NCI-H2029 treated with DMSO at 0.1 percent for 48 hours (cell line): ENCODE measurements at regions not wholly inside any gene's neighbourhood (a gene's known extent, or its start where the extent isn't known, plus 50 kb on each side); places are given as distances from the start of the nearest gene placed in this dataset.
"Not testable (repeated sequence)": the region's sequence is repeated elsewhere in the genome, so short reads cannot be mapped to it uniquely, and the experiment has no call there.

Source experiments
- DNase-seq: peaks from one replicate; lab custom pipeline; 2025; lab: John Stamatoyannopoulos, UW

DNA sequence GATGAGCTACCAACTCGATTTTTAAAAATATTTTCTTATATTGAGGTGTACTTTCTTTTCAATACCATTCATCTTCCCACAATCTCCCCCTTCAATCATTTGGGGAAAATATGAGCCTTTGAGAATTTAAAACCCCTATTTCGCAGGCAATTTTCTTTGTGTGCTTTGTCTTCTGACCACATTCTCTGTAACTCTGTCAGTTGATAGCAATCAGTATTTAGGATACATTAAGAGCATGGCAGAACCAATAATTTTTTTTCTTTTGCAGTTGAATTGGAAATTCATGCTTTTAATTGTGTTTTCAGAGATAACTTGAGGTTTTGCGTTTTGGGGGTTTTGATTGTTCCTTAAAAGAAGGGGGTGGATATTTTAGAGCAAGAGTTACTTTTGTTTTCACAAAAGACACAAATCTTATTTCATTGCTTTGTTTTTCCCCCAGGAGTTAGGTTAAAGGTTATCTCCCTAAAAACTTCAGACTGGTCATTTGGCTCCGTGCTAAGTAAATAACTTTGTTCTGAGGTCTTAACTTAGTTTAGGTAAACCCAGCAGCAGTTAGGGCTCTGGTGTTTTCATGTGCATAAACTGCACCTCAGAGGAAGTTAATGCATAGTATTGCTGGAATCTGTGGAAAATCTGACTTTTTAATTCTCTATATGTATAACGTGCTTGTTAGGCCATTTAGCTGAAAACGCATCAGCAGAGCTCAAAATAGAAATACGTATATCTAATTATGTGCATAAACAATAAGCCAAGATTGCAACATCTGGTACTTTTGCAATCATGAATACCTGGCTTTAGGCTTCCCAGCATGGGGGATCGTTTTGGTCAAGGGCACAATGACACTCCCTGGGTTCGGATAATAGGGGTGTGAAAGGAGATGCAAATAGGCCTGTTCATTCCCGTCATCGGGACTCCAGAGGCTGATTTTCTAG, 676.4 kb upstream of the ANKRD30A start:
- no peak for DNase-seq

DNA sequence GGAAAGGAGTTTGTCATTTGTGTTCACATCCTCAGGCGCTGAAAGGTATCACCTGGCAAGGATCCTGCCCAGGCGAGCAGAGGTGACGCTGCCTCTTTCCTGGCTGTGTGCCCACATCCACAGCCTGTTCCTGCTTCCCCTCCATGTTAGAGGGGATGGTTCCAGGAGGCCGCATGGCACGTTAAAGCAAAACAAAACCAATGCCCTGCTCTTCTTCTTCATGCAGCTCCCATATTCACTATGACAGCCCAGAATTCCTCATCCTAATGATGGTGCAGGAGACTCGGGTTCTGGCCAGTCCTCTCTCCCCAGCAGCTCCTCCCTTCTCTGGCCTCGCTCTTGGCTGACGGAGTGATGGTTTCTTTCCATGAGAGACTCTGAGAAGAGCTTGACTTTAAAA, 678.5 kb upstream of the ANKRD30A start:
- DNase-seq = no peak

DNA sequence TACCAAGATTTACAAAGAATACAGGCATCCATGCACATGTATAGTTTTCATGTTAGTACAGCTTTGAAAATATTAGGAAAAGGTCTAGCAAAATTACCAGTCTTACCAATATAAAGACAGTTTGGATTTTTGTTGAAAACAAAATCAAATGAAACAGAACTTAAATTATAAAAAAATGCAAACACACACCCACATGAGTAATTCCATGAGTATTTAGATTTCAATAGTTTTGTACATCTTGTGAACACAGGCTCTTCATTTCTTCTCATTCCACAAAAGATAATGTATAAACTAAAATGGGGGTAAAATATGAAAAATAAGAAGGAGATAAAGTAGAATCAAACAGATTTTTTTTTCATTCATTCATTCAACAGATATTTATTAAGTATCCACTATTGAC, 682.2 kb upstream of the ANKRD30A start:
- DNase-seq = no peak

DNA sequence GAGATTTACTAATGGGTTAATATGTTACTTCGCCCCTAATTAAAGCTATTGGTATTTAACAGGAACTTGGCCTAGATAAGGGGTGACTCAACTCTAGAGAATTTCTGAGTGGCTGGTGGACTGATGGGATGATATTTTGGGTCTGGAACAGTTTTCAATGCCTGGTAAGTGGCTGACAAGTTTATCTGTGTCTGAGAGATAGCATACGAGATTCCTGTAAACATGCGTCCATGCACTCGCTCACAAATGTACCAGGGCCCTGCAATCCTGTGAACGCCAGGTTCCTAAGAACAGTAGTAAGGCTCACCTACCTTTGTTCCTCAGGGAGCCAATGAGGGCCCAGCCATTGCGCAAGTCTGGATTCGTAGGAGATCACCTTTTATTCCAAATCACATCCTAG, 683.8 kb upstream of the ANKRD30A start:
- no peak for DNase-seq

DNA sequence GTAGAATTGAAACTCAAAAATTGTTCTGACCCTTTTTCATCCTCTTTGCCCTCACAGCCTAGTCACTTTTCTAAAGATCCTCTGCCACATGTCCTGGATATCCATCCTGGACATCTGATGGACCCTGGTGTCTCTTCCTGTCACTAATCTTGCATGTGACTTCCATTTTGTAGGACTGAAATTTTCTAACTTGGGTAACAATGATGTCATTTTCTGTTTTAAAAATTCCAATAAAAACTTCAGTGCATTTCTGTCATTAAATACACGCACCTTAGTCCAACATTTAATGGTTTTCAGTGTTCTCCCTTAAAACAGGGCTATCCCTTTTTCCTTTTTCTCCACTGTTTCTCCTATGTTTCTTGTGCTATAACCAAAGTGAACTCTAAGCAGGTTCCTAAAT, 684.9 kb upstream of the ANKRD30A start:
- DNase-seq = no peak

DNA sequence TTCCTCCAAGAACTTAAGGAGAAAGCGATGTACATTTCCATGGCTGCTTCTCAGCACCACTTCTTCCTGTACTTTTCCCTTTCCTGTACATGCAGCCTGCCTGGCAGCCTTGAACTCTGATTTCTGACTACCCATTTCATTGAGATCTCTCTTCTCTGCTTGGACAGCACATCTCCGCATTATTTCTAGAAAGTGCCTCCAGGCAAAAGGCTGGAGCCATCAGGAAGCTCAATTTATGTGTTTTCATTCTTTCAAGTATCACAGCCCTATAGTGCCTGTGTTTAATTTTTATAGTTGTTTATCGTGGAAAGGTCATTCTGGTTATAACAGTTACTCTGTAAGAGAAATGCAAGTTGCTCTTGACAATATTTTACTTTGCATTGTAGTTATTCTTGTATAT, 688.0 kb upstream of the ANKRD30A start:
- no peak for DNase-seq

DNA sequence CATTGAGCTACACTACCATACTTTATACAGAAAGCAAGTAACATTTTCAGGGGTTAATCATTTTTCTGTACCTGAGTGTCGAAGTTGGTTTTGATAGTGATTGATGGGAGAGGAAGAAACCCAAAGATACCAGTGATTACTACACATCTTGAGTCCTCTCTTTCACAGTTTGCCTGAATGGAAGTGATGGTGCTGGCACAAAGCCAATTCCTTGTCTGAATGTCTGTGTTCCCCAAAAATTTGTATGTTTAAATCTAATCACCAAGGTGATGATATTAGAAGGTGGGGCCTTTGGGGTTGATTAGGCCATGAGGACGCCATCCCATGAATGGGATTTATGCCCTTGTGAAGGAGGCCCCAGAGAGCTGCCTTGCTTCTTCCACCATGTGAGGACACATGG, 696.9 kb upstream of the ANKRD30A start:
- no peak for DNase-seq

DNA sequence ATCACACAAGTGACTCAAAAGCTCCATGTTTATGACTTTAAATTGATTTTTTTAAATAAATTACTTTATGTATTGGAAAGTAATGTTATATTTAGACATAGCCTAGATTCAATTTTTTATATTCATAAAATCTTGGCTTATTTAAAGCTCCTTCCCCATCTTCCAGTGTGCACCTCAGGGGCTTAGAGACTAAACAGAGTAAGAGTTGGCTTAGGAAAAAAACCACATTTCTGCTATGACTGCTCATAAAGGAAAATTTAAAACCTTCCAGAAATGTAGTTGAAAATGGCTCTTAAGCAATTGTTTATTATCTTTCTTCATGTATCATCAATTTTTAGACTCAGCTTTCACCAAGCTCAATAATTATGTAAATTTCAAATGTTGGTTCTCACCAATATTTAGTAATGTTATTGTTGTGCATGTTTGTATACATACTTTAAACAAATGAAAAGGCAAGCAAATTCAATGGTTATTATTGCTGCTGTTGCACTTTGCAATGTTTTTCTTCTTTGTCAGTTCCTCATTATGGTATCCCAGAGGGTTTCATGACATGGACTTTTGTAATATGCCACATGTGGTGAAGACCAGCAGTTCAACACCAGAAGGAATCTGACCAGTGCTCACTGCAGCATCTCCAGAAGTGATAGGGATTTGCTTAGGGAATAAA, 700.1 kb upstream of the ANKRD30A start:
- no peak for DNase-seq

DNA sequence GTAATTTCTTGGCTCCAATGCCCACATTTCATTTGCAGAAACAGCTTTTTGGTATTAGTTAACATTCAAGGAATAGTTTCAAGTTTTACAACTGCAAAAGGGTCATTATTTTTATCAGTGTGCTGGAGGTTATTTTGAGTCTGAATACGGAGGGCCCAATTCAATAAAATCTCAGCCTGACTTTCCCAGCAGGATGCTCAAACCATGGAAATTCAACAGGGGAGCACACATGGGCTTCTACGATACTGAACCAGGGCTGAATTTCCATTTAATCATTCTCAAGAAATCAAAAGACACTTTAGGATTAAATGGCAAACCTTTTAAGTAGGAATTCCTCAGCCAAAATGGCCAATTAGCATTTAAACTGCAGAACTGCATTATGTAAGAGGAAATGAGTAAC, 700.9 kb upstream of the ANKRD30A start:
- no peak for DNase-seq

DNA sequence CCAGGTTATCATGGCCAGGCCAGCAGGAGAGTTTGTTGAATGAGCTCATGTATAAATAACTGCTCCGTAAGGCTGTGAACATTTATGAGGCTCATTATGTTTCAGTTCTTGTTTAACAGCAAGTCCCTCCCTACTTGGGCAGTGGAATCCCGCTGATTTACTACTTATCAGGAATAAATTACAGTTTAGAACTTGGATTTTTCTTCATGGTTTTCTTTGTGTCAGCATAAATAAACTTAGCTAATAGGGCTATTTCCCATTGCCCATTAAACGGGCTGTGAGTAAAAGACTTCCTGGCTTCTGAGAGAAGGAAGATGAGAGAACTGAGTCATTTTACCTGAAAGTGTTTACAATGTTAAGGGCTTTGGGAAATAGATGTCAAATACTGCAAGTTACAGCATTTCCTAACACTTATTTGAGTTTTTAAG, 701.6 kb upstream of the ANKRD30A start:
- no peak for DNase-seq

DNA sequence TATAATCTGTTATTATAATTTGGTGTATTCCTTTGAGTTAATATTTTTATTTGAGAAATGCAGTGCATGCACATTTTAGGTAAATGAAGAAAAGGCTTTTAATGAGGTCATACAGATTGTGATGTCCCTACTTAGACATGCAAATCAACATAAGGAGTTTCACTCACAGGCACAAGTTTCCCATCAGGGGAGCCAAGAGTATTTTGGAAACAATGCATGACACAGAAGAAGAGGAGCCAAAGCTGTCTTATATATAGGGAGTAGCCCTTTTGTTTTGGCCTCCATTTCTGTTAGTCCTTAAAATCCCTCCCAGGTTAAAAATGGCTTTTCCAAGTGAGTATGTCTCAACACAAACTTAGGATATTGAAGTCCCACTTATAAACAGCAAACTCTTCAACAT, 703.4 kb upstream of the ANKRD30A start:
- no peak for DNase-seq

DNA sequence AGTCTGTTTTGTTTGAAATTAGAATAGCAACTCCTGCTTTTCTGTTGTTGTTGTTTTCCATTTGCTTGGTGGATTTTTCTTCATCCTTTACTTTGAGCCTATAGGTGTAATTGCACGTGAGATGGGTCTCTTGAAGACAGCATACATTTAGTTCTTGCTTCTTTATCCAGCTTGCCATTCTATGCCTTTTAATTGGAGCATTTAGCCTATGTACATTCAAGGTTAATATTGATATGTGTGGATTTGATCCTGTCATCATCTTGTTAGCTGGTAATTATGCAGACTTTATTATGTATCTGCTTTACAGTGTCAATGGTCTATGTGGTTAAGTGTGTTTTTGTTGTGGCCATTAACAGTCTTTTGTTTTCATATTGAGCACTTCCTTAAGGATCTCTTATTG, 708.9 kb upstream of the ANKRD30A start:
- no peak for DNase-seq

DNA sequence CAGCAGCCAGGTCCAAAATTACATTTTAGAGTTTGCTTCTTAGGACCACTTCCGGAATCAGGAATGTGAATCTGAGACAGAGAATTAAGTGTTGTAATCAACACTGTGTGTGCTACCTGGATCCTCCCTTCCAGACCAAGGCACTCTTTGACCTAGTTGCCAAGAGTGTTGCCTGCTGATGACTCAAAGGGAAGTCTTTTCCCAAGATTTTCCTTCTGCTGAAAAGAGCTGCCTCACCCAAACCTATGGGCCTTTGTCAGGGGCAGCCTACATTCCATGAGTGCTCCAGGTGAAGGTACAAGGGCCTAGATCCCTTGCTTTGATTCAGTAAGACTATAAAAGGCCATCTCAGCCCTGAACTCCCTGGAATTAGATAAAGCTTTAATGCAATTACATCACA, 712.5 kb upstream of the ANKRD30A start:
- DNase-seq = no peak

DNA sequence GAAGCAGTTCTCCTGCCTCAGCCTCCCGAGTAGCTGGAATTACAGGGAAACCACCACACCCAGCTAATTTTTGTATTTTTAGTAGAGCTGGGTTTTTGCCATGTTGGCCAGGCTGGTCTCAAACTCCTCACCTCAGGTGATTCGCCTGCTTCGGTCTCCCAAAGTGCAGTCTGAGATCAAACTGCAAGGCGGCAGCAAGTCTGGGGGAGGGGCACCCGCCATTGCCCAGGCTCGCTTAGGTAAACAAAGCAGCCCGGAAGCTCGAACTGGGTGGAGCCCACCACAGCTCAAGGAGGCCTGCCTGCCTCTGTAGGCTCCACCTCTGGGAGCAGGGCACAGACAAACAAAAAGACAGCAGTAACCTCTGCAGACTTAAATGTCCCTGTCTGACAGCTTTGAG, 725.2 kb upstream of the ANKRD30A start:
- DNase-seq = not testable (repeated sequence)

DNA sequence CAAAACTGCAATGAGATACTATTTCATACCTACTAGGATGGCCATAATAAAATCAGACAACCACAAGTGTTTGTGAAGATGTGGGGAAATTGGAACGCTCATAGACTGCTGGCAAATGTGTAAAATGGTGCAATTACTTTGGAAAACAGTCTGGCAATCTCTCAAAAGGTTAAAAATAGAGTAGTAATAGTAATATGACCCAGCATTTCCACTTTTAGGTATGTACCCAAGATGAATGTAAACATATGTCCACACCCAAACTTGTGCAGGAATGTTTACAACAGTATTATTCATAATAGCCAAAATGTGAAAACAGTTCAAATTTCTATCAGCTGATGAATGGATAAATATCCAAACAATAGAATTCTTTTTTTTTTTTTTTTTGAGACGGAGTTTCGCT, 731.6 kb upstream of the ANKRD30A start:
- DNase-seq = peak; percentile 10

DNA sequence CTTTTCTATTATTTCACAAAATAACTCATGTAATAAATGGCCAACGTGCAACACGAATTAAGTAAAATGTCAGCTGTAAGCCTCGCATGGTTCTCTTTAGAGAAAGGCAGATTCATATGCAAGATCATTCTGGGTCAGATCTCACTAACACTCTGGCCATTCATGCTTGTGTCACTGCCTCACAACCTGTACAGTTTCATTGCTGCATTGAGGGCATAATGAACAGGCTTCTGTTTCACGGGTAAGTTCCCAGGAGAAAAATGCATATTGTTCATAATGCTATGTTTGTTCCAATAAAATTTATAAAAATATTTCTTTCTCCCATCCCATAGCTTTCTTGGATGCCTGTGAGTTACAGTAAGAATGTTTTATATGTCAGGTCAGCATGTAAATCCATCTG, 734.0 kb upstream of the ANKRD30A start:
- DNase-seq = no peak

DNA sequence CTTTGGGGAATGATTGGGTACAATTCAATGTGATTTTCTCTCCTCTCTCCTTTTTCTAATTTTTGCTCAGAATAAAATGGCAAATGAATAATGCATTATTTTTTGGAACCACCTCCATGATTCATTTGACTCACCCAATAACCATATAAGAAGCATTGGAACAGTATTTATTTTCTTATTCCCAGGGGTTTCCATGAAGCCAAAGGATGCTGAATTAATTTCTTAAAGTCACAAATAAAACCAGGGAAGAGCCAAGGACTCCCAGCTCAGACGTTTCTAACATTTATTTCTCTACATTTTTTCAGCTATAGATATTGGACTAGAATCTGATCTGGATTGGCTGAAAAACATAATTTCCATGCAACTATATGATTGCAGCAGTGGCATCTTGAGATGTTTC, 735.2 kb upstream of the ANKRD30A start:
- no peak for DNase-seq

DNA sequence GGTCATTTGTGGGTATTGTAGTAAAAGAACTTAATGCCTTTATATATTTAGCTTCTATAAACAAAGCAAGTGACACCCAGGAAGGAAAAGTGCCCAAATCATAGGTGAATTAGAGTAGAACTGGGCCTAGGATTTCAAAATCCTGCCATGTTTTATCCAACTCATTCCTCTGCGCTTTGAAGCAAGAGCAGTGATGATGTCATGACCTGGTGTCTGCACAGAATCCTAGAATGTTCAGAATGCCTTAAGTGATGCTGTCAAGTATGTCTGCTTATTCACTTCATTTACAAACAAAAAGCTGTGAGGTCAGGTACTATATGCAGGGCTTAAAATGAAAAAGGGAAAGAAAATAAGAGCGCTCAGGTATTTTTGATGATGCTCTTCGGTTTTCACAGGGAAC, 737.2 kb upstream of the ANKRD30A start:
- no peak for DNase-seq

DNA sequence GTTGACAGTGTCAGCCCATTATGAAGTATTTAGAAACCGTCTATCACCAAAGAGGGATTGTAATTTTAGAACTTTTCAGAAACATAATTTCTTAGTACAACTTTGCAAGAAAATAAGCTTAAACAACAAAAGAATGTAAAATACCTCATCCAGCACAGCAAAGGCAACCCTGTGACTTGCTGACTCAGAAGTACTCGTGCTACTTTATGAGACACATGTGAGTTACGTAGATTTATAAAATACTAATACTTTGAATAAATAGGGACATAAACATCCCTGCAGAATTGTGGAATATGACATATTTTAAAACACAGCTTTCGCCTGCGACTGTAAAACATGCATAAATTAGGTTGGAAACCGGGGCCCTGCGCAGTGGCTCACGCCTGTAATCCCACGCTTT, 739.7 kb upstream of the ANKRD30A start:
- DNase-seq = no peak

DNA sequence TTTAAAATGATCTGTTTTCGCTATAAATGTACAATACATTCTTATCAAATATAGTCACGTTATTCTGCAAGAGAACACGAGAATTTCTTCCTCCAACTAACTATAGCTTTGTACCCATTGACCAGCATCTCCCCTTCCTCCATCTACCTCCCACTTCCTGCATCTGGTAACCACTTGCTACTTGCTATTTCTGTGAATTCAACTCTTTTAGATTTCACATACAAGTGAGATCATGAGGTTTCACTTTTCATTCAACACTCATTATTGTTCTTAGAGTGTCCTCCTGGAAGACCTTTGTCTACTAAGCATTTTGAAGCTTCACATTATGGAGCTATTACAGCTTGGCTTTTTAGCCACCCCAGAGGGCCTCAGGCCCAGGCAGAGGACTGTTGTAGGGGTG, 741.3 kb upstream of the FZD8 start:
- DNase-seq = no peak

DNA sequence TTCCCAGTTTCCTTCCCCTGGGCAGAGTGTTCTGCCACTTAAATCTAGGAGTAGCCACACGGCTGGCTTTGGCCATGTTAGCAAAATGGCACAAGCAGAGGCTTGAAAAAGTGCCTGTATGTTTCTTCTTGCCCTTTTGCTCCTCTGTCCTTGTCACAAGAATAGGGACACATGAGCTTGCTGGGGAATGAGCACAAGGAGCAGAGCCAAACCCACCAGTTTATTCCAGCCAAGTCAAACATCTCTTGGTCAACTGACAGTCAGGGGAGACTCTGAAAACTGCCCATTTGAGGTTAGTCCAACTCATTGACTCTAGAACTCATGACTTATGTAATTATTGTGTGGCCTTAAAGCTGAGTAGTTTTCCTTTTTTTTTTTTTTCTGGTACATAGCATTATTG, 739.7 kb upstream of the FZD8 start:
- no peak for DNase-seq

DNA sequence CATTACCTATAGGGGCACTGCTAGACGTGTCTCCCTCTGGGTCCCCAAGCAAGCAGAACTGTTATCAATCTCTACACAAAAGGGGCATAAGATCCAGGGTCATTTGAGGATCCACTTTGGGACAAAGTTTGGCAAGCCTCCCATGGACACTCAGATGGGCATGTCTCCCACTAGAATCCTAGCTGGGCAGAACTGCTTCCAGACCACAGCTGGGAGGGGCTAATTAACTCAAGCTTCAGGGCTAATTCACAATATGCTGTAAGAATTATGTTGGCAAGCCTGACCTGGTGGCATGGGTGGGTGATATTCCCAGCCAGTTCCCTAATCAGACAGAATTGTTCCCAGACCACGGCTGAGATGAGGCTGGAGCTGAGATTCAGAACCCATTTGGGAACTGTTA, 738.4 kb upstream of the FZD8 start:
- no peak for DNase-seq

DNA sequence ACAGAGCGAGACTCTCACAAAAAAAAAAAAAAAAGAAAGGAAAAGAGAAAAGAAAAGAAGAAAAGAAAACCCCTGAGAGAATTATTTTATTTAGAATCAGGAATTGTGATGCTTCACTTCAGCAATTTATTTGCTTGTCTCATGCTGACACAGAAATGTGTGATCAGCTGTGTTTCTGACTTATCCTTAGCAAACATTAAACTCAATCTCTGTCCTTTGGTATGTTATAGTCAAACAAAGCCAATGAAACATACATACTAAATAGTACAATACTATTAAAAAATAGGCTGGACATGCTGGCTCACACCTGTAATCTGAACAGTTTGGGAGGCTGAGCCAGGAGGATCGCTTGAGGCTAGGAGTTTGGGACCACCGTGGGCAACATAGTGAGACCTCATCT, 733.0 kb upstream of the FZD8 start:
- no peak for DNase-seq
